GM18498 (cell line): ENCODE measurements at regions not wholly inside any gene's neighbourhood (a gene's known extent, or its start where the extent isn't known, plus 50 kb on each side); places are given as distances from the start of the nearest gene placed in this dataset.
"Not testable (repeated sequence)": the region's sequence is repeated elsewhere in the genome, so short reads cannot be mapped to it uniquely, and the experiment has no call there.

Experiments used
- ATAC-seq: cut with Tn5 transposase; IDR thresholded peaks from one replicate; pipeline ENCODE4 v1.9.1; 2021; ENCODE audit warnings: mild to moderate bottlenecking, moderate library complexity; ENCODE audit not compliant: unreplicated experiment

GRCh38 chr20:7147220-7147601, 379.7 kb downstream of the BMP2 start:
- ATAC-seq: no peak

DNA sequence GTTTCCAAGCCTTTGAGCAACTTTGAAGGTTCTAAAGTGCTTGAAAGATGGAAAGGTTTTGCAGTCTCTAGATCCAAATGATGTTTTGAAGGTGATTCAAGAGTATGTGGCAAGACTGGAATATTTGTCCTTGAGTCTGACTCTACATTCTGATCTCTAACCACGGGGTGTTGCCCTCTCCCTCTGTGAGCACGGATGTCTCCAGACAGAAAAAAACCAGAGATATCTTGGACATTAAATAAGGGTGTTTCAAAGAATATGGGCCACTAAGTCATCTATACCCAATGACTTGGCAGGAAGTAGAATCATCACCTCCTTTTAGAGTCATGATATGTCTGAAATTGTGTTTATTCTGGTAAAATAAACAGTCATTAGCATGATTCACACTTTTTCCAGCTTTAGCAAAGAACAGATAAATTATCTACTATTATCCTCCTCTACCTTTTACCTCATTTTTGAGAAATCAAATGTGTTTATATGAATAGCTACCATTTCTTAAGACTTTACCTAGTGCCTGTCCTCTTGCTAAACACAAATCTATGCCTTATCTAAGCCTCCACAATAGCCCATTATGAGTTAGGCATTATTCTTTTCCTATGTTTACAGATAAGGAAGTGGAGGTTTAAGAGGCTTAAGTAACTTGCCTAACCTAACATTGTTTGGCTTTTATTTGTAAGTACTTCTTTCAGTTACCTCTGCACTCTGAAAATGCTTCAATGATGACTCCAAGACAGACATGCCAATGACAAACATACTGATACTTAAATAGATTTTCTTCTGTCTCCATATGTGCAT, 384.4 kb downstream of the BMP2 start:
- ATAC-seq: no peak

DNA sequence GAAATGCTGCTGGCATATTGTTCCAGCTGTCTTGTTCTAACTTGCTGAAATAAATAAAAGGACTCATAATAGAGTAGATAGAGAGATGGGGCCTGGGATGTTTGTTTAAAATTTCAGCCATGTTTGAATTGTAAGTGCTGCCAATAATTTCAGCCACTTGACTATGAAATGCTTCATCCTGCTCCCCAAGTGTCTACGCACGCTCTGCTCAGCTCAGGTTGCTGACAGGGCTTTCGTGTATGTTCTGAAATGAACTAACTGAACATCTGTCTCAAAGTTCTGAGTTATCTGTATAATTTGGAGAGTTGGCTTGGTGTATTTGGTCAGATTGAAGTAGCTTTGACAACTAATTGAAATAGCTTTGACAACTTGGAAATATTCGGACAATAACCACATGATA, 387.8 kb downstream of the BMP2 start:
- no peak for ATAC-seq

DNA sequence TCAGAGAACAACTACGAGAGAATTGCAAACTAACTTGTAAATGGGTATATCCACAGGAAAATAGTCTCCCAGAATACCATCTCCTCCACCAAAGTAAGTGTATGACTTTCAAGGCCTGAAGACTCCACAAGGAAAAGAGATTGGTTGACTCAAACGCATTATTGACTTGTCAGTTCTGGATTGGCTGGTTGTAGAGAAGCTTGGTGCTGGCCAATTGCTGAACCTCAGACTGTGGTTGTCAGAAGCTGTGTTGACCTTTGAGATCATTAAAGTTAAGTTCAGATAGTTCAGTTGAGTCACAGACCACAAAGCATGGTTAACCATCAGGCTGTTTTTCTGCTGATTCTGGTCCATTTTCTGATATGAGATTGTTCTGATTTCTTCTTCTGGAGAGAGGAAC, 388.3 kb downstream of the BMP2 start:
- no peak for ATAC-seq

DNA sequence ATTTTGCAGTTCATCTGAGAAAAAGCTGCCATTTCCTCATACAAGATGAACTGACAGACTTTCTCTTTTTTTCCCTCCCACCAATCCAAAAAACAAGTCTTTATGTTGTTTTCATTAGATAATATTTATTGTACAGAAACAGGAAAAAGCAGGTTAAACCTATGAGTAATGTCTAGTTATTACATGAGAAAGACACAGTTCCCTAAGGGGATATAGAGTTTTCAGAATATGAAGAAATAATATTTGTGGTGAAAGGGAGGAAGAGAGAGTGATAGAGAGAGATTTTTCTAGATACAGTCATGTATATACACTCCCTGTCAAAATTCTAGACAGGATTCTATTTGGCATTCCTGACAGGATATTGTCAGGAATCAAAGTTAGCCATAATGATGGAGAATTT, 392.4 kb downstream of the BMP2 start:
- ATAC-seq: no peak

GRCh38 chr20:7161690-7162089, 394.2 kb downstream of the BMP2 start:
- ATAC-seq: no peak

DNA sequence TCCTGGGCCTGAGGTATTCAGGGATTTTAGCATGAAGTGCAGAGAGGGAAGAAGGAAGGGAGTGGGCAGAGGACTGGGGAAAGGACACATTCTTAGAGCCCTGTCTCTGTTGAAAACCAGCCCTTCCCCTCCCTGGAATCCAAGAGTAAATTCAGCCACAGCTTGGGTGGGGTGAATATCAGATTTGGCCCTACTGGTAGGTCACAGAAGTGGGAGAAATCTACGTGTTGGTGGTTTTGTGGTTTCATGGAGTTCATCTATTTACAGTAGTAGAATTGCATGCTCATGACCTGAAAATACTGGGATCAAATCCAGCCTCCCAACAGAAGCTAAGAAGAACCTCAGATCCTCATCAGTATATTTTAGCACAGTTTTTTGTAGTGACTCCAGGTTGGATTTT, 404.4 kb downstream of the BMP2 start:
- ATAC-seq: no peak

DNA sequence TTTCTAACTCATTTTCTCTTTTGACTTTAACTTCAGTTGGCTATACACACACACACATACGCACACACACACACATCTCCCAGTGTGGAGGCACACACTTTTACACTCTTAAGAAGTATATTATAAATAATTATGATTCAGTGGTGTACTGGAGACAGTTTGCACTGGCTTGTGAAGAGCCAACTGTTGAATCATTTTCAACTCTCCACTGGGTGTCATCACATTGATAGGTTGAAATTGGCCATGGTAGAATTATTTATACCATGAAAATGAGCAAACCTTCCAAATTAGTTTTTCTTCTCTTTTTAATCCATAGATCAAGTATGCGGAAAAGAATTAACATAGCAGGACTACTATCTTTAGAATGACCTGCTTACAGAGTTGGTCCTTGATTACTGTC, 407.1 kb downstream of the BMP2 start:
- no peak for ATAC-seq

GRCh38 chr20:7175827-7176226, 408.3 kb downstream of the BMP2 start:
- not testable (repeated sequence) for ATAC-seq

GRCh38 chr20:7178004-7178403, 410.5 kb downstream of the BMP2 start:
- no peak for ATAC-seq

DNA sequence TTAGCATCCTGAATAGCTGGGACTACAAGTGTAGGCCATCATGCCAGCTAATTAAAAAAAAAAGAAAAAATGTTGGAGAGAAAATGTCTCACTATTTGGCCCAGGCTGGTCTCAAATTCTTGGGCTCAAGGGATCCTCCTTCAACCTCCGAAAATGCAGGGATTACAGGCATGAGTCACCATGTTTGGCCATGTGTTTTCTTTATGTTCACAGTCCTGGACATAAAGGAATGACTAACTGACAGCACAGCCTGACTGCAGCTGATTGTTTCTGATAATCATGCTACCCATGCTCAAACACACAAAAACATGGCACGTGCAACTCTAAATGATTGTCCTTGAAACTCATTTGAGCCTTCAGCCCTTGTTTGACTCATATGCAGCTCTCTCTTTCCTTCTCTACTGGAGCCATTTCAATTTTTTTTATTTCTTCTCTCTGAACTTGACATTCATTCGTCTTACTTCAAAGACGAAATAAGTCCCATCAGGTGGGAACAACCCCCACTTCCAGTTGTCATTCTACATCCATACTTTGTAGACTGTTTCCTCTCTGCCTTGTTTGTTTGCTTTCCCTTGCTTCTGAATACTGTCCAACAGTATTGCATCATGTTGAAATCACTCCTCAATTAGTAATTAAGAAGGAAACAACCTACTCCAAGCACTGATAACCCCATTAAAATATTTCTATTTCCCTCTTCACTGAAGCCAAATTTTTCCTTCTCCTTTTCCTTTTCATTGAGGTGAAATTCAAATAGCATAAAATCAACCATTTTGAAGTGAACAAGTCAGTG, 413.0 kb downstream of the BMP2 start:
- no peak for ATAC-seq

DNA sequence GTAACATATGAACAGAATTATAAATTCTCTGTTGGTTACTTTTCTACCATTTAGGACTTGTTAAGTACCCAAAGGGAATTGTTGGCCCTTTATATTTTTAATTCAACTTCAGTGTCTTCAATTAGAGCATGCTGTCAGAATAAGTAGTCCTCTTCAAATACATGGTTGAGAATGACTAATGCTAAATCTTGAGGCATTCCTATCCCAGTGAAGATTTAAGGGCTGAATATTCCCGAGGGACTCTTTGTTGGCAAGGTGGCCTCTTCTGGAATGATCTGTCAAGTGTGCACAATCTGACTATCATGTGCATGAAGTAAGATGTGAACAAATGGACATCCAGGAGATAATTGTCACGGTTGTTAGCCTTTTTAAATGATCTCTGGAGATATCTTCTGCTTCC, 421.7 kb downstream of the BMP2 start:
- ATAC-seq: no peak

DNA sequence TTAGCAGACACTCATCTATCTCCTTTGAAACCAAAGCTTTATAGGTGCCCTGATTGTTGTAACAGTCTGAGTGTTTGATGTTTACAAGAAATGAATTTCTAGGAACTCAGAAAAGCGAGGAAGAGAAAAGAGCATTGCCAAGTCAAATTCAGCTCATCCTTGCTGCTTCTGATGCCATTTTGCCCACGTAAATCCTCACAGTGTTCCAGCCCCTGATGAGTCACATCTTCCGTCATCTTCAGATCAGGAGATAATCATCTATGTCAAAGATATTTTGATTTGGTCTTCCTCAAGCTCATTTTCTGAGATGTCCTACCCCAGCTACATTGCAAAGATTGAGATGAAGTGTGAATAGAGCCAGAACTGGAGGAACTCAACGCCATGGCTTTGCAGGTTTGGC, 426.2 kb downstream of the BMP2 start:
- ATAC-seq: no peak

DNA sequence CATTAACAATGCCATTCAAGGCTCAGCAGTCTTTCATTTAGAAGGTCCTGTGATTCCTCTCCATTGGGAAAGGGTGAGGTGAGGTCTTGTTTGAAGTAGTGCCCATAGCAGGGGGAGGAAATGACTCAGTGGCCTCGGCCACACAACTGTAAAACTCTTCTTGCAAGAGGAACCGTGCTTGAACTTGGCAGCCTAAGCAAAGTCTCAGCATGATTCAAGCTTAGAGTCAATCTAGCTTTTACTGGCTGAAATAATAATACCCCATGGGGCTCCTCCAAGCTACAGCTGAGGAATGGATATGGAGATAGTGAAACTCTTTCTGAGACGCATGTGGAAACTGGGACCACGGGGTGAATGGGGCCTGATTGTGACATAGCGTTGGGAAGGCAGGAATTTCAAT, 428.2 kb downstream of the BMP2 start:
- ATAC-seq: no peak

DNA sequence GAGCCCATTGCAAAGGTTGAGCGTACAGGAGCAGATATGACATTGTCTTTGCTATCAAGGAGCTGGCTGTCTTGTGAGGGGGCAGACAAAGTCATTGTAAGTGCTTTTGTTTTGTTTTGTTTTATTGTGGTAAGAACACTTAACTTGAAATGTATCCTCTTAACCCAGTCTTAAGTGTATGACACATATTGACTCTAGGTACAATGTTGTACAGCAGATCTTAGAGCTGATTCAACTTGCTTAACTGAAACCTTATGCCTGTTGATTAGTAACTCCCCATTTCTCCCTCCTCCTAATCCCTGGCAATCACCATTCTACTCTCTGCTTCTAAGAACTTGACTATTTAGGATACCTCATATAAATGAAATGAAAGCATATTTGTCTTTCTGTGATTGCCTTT, 429.0 kb downstream of the BMP2 start:
- no peak for ATAC-seq

- no peak for ATAC-seq
These were observed 432.4 kb downstream of the BMP2 start for GRCh38 chr20:7199861-7200260.

GRCh38 chr20:7207186-7207798, 439.8 kb downstream of the BMP2 start:
- no peak for ATAC-seq

GRCh38 chr20:7210910-7211309, 443.4 kb downstream of the BMP2 start:
- no peak for ATAC-seq

DNA sequence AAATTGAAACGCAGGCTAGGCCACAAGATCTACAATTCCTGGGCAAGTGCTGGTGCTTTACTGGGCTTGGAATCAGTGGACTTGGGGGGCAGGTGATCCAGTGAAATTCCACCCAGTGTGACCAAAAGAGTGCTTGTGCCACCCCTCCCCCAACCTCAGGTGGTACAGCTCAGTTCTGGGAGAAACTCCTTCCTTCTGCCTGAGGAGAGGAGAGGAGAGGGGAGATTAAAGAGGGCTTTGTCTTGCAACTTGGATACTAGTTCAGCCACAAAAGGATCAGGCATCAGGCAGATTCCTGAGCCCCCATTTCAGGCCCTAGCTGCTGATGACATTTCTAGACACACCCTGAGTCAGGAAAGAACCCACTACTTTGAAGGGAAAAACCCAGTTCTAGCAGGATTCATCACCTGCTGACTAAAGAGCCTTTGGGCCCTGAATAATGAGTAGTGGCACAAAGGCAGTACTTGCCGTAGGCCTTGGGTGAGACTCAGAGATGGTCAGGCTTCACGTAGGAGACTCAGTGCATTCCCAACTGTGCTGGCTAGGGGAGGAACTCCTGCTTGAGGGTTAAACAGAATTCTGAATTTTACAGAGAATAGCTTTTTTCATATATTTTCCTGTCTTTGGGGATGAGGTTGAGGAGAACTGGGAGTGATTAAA, 446.7 kb downstream of the BMP2 start:
- no peak for ATAC-seq

- no peak for ATAC-seq
These were observed 450.1 kb downstream of the BMP2 start for GRCh38 chr20:7217606-7218005.

- no peak for ATAC-seq
These were observed 453.3 kb downstream of the BMP2 start for GRCh38 chr20:7220755-7221154.
